Activated naive CD8-positive, alpha-beta T cell treated with anti-CD3 and anti-CD28 coated beads, Interleukin-2, amount 50 U/mL, for 24 hours (primary cell): ENCODE measurements at regions not wholly inside any gene's neighbourhood (a gene's known extent, or its start where the extent isn't known, plus 50 kb on each side); places are given as distances from the start of the nearest gene placed in this dataset.
"Not testable (repeated sequence)": the region's sequence is repeated elsewhere in the genome, so short reads cannot be mapped to it uniquely, and the experiment has no call there.

ENCODE experiments used
- ATAC-seq: fragments of 150-1000 bp; cut with Tn5 transposase; one replicate; pipeline ENCODE4 v1.10.0; 2021
- DNase-seq: peaks from one replicate; pipeline ENCODE4 v3.0.0; 2021
- H3K27ac Mint-ChIP-seq: one replicate; pipeline ENCODE4 v1.8.0; 2021; ENCODE audit warnings: mild to moderate bottlenecking, mixed read lengths
- H3K27me3 Mint-ChIP-seq: one replicate; pipeline ENCODE4 v1.8.0; 2021; ENCODE audit warnings: mixed read lengths
- H3K36me3 Mint-ChIP-seq: one replicate; pipeline ENCODE4 v1.8.0; 2021; ENCODE audit warnings: low read depth, mixed read lengths
- H3K4me1 Mint-ChIP-seq: one replicate; pipeline ENCODE4 v1.8.0; 2021; ENCODE audit warnings: mixed read lengths
- H3K4me3 Mint-ChIP-seq: one replicate; pipeline ENCODE4 v1.8.0; 2021; ENCODE audit warnings: mild to moderate bottlenecking, moderate library complexity, mixed read lengths
- H3K9me3 Mint-ChIP-seq: one replicate; pipeline ENCODE4 v1.8.0; 2021; ENCODE audit warnings: mixed read lengths

- H3K27ac Mint-ChIP-seq: no peak overlapping the region
- no peaks in the 10 kb centered on the region for H3K4me1 Mint-ChIP-seq
- H3K36me3 Mint-ChIP-seq: no peaks in the 10 kb centered on the region
- DNase-seq: no peak
- H3K4me3 Mint-ChIP-seq: no peak overlapping the region
- no peak for ATAC-seq
- H3K27me3 Mint-ChIP-seq: no peaks in the 10 kb centered on the region
- H3K9me3 Mint-ChIP-seq: peaks cover 4% of the 10 kb centered on the region
Measured at GRCh38 chr5:167363065-167363464, 928.4 kb upstream of the WWC1 start.

GRCh38 chr5:167375125-167375524 is 916.3 kb upstream of the WWC1 start:
- ATAC-seq (no peak), DNase-seq (no peak)
- no peak overlapping the region for H3K27ac Mint-ChIP-seq
- peaks cover 13% of the 10 kb centered on the region for H3K9me3 Mint-ChIP-seq
- H3K4me1 Mint-ChIP-seq: no peaks in the 10 kb centered on the region
- no peak overlapping the region for H3K4me3 Mint-ChIP-seq
- H3K36me3 Mint-ChIP-seq: no peaks in the 10 kb centered on the region
- H3K27me3 Mint-ChIP-seq: no peaks in the 10 kb centered on the region

GRCh38 chr5:167378894-167379723 is 912.3 kb upstream of the WWC1 start:
- H3K4me1 Mint-ChIP-seq: no peaks in the 10 kb centered on the region
- DNase-seq (no peak), ATAC-seq (no peak)
- no peak overlapping the region for H3K27ac Mint-ChIP-seq
- no peak overlapping the region for H3K4me3 Mint-ChIP-seq
- H3K9me3 Mint-ChIP-seq: peaks cover 13% of the 10 kb centered on the region
- H3K27me3 Mint-ChIP-seq: no peaks in the 10 kb centered on the region
- no peaks in the 10 kb centered on the region for H3K36me3 Mint-ChIP-seq

GRCh38 chr5:167381457-167381856 is 910.0 kb upstream of the WWC1 start:
- Mint-ChIP-seq H3K36me3 (no peaks in the 10 kb centered on the region), H3K27me3 (no peaks in the 10 kb centered on the region), H3K9me3 (peaks cover 20% of the 10 kb centered on the region), H3K4me3 (no peak overlapping the region), H3K4me1 (no peaks in the 10 kb centered on the region), H3K27ac (no peak overlapping the region)
- no peak for DNase-seq
- ATAC-seq: no peak

GRCh38 chr5:167389537-167389936 is 901.9 kb upstream of the WWC1 start:
- H3K36me3 Mint-ChIP-seq: no peaks in the 10 kb centered on the region
- H3K4me1 Mint-ChIP-seq: no peaks in the 10 kb centered on the region
- no peak overlapping the region for H3K27ac Mint-ChIP-seq

GRCh38 chr5:167391286-167391685 is 900.2 kb upstream of the WWC1 start:
- not testable (repeated sequence) for H3K27me3 Mint-ChIP-seq, H3K4me1 Mint-ChIP-seq, ATAC-seq, H3K36me3 Mint-ChIP-seq, H3K27ac Mint-ChIP-seq, H3K4me3 Mint-ChIP-seq, DNase-seq
- H3K9me3 Mint-ChIP-seq: peaks cover 16% of the 10 kb centered on the region

More at GRCh38 chr5:167389537-167389936, 901.9 kb upstream of the WWC1 start:
- DNase-seq (no peak), ATAC-seq (no peak)
- no peak overlapping the region for H3K4me3 Mint-ChIP-seq
- peaks cover 10% of the 10 kb centered on the region for H3K9me3 Mint-ChIP-seq
- no peaks in the 10 kb centered on the region for H3K27me3 Mint-ChIP-seq

GRCh38 chr5:167392240-167392639 is 899.2 kb upstream of the WWC1 start:
- Mint-ChIP-seq H3K27ac (no peak overlapping the region), H3K4me3 (no peak overlapping the region), H3K27me3 (no peaks in the 10 kb centered on the region), H3K4me1 (no peaks in the 10 kb centered on the region), H3K9me3 (peaks cover 24% of the 10 kb centered on the region), H3K36me3 (no peaks in the 10 kb centered on the region)
- ATAC-seq (no peak), DNase-seq (no peak)

GRCh38 chr5:167393358-167393757 is 898.1 kb upstream of the WWC1 start:
- ATAC-seq (no peak), DNase-seq (no peak)
- H3K36me3 Mint-ChIP-seq: no peaks in the 10 kb centered on the region
- H3K9me3 Mint-ChIP-seq: peaks cover 24% of the 10 kb centered on the region
- H3K27ac Mint-ChIP-seq: no peak overlapping the region
- H3K4me1 Mint-ChIP-seq: no peaks in the 10 kb centered on the region
- no peaks in the 10 kb centered on the region for H3K27me3 Mint-ChIP-seq
- no peak overlapping the region for H3K4me3 Mint-ChIP-seq

GRCh38 chr5:167402671-167403070 is 888.8 kb upstream of the WWC1 start:
- H3K9me3 Mint-ChIP-seq: peaks cover 7% of the 10 kb centered on the region
- no peak overlapping the region for H3K4me3 Mint-ChIP-seq
- H3K4me1 Mint-ChIP-seq: no peaks in the 10 kb centered on the region
- DNase-seq (no peak), ATAC-seq (no peak)
- H3K27me3 Mint-ChIP-seq: no peaks in the 10 kb centered on the region
- H3K27ac Mint-ChIP-seq: no peak overlapping the region
- H3K36me3 Mint-ChIP-seq: no peaks in the 10 kb centered on the region

GRCh38 chr5:167406513-167406912 is 884.9 kb upstream of the WWC1 start:
- peaks cover 3% of the 10 kb centered on the region for H3K9me3 Mint-ChIP-seq
- H3K4me1 Mint-ChIP-seq: no peaks in the 10 kb centered on the region
- H3K27me3 Mint-ChIP-seq: no peaks in the 10 kb centered on the region
- H3K27ac Mint-ChIP-seq: no peak overlapping the region
- no peaks in the 10 kb centered on the region for H3K36me3 Mint-ChIP-seq
- no peak for ATAC-seq
- no peak overlapping the region for H3K4me3 Mint-ChIP-seq
- DNase-seq: no peak

- peaks cover 9% of the 10 kb centered on the region for H3K9me3 Mint-ChIP-seq
- DNase-seq (no peak), ATAC-seq (no peak)
- no peaks in the 10 kb centered on the region for H3K4me1 Mint-ChIP-seq
- H3K27me3 Mint-ChIP-seq: no peaks in the 10 kb centered on the region
- H3K27ac Mint-ChIP-seq: no peak overlapping the region
- no peaks in the 10 kb centered on the region for H3K36me3 Mint-ChIP-seq
- H3K4me3 Mint-ChIP-seq: no peak overlapping the region
Measured at GRCh38 chr5:167412556-167412955, 878.9 kb upstream of the WWC1 start.

GRCh38 chr5:167413506-167413905 is 877.9 kb upstream of the WWC1 start:
- no peak for DNase-seq
- Mint-ChIP-seq H3K4me1 (no peaks in the 10 kb centered on the region), H3K36me3 (no peaks in the 10 kb centered on the region), H3K4me3 (no peak overlapping the region), H3K27ac (no peak overlapping the region), H3K9me3 (peaks cover 6% of the 10 kb centered on the region), H3K27me3 (no peaks in the 10 kb centered on the region)
- ATAC-seq: no peak

GRCh38 chr5:167414611-167415010 is 876.8 kb upstream of the WWC1 start:
- H3K27ac Mint-ChIP-seq: no peak overlapping the region
- no peaks in the 10 kb centered on the region for H3K36me3 Mint-ChIP-seq
- ATAC-seq (no peak), DNase-seq (no peak)
- H3K4me3 Mint-ChIP-seq: no peak overlapping the region
- H3K4me1 Mint-ChIP-seq: no peaks in the 10 kb centered on the region
- no peaks in the 10 kb centered on the region for H3K27me3 Mint-ChIP-seq
- H3K9me3 Mint-ChIP-seq: peaks cover 6% of the 10 kb centered on the region

- Mint-ChIP-seq H3K4me1 (no peaks in the 10 kb centered on the region), H3K27ac (no peak overlapping the region), H3K9me3 (peaks cover 6% of the 10 kb centered on the region), H3K36me3 (no peaks in the 10 kb centered on the region), H3K4me3 (no peak overlapping the region), H3K27me3 (no peaks in the 10 kb centered on the region)
- DNase-seq: no peak
- no peak for ATAC-seq
Measured at GRCh38 chr5:167415779-167416746, 875.4 kb upstream of the WWC1 start.

GRCh38 chr5:167417662-167418061 is 873.8 kb upstream of the WWC1 start:
- DNase-seq: no peak
- Mint-ChIP-seq H3K9me3 (peaks cover 6% of the 10 kb centered on the region), H3K27ac (no peak overlapping the region), H3K36me3 (no peaks in the 10 kb centered on the region), H3K4me3 (no peak overlapping the region), H3K4me1 (no peaks in the 10 kb centered on the region), H3K27me3 (no peaks in the 10 kb centered on the region)
- ATAC-seq: no peak
